WTC11 (cell line): ENCODE measurements at regions not wholly inside any gene's neighbourhood (a gene's known extent, or its start where the extent isn't known, plus 50 kb on each side); places are given as distances from the start of the nearest gene placed in this dataset.

Experiments
- ATAC-seq: fragments of 200-7000 bp; cut with Tn5 transposase; 2 replicates; pipeline ENCODE4 v1.10.0; 2021; ENCODE audit warnings: mild to moderate bottlenecking, moderate library complexity
- CTCF ChIA-PET: fragments of 300-600 bp; sonication (Branson Sonifier 250); formaldehyde crosslinking; loops from one replicate; lab custom pipeline; 2021; ENCODE audit warnings: antibody characterized with exemption; lab: Charles Lee
- POLR2A ChIA-PET: fragments of 350-600 bp; sonication (Branson Sonifier 250); formaldehyde crosslinking; loops from one replicate; lab custom pipeline; 2021; ENCODE audit warnings: antibody characterized with exemption; lab: Charles Lee
- DNase-seq: peaks from one replicate; pipeline ENCODE4 v3.0.0; 2021; ENCODE audit warnings: low spot score
- H3K27ac Mint-ChIP-seq: 2 replicates; pipeline ENCODE4 v1.8.0; 2021; ENCODE audit warnings: mixed read lengths
- H3K27me3 Mint-ChIP-seq: 2 replicates; pipeline ENCODE4 v1.8.0; 2021; ENCODE audit warnings: low read depth, mild to moderate bottlenecking, moderate library complexity, mixed read lengths
- H3K36me3 Mint-ChIP-seq: 2 replicates; pipeline ENCODE4 v1.8.0; 2021; ENCODE audit warnings: mixed read lengths
- H3K4me1 Mint-ChIP-seq: 2 replicates; pipeline ENCODE4 v1.8.0; 2022; ENCODE audit warnings: mixed read lengths
- H3K4me3 Mint-ChIP-seq: 2 replicates; pipeline ENCODE4 v1.8.0; 2021; ENCODE audit warnings: mild to moderate bottlenecking, moderate library complexity, mixed read lengths
- H3K9me3 Mint-ChIP-seq: 2 replicates; pipeline ENCODE4 v1.8.0; 2021; ENCODE audit warnings: mixed read lengths
- AFF4 ChIP-seq: sonication (generic); formaldehyde crosslinking; IDR thresholded peaks from 2 replicates; pipeline ENCODE4 v1.8.1; 2023; ENCODE audit warnings: mild to moderate bottlenecking, missing genetic modification reagents, borderline replicate concordance
- CDX4 ChIP-seq: fragments of 250-450 bp; sonication (Bioruptor Pico); IDR thresholded peaks from 2 replicates; pipeline ENCODE4 v1.9.0; 2021; ENCODE audit warnings: moderate library complexity, mild to moderate bottlenecking, inconsistent platforms, borderline replicate concordance
- E2F4 ChIP-seq: sonication (generic); formaldehyde crosslinking; IDR thresholded peaks from 2 replicates; pipeline ENCODE4 v1.8.1; 2022; ENCODE audit warnings: low read depth, mild to moderate bottlenecking, moderate library complexity, missing genetic modification reagents, borderline replicate concordance
- ERG ChIP-seq: fragments of 250-450 bp; sonication (Bioruptor Pico); IDR thresholded peaks from 2 replicates; pipeline ENCODE4 v1.8.0; 2021; ENCODE audit warnings: mild to moderate bottlenecking
- ETV6 ChIP-seq: sonication (generic); formaldehyde crosslinking; IDR thresholded peaks from 2 replicates; pipeline ENCODE4 v1.8.1; 2022; ENCODE audit warnings: mild to moderate bottlenecking, missing genetic modification reagents
- FOXP4 ChIP-seq: sonication (generic); formaldehyde crosslinking; IDR thresholded peaks from 2 replicates; pipeline ENCODE4 v1.8.0; 2022; ENCODE audit warnings: mild to moderate bottlenecking, missing genetic modification reagents
- GTF2I ChIP-seq: fragments of 250-450 bp; sonication (Bioruptor Pico); conservative IDR thresholded peaks from 2 replicates; pipeline ENCODE4 v1.4.0; 2021; ENCODE audit warnings: mild to moderate bottlenecking
- MAX ChIP-seq: sonication (generic); formaldehyde crosslinking; IDR thresholded peaks from 2 replicates; pipeline ENCODE4 v1.8.0; 2022; ENCODE audit warnings: mild to moderate bottlenecking, missing genetic modification reagents
- MYBL2 ChIP-seq: sonication (generic); formaldehyde crosslinking; IDR thresholded peaks from 2 replicates; pipeline ENCODE4 v1.8.1; 2023; ENCODE audit warnings: mild to moderate bottlenecking, moderate library complexity, missing genetic modification reagents
- NR2C2 ChIP-seq: sonication (generic); formaldehyde crosslinking; IDR thresholded peaks from 2 replicates; pipeline ENCODE4 v1.8.0; 2022; ENCODE audit warnings: mild to moderate bottlenecking, missing genetic modification reagents
- OVOL2 ChIP-seq: fragments of 250-450 bp; sonication (Bioruptor Pico); IDR thresholded peaks from 2 replicates; pipeline ENCODE4 v1.9.0; 2021; ENCODE audit warnings: mild to moderate bottlenecking, borderline replicate concordance
- PRRX2 ChIP-seq: fragments of 250-450 bp; sonication (Bioruptor Pico); IDR thresholded peaks from 2 replicates; pipeline ENCODE4 v1.8.0; 2021; ENCODE audit warnings: mild to moderate bottlenecking
- STAT6 ChIP-seq: sonication (generic); formaldehyde crosslinking; conservative IDR thresholded peaks from 2 replicates; pipeline ENCODE4 v1.8.1; 2023; ENCODE audit warnings: mild to moderate bottlenecking, low read depth, missing genetic modification reagents, moderate library complexity
- TCF7 ChIP-seq: sonication (generic); formaldehyde crosslinking; IDR thresholded peaks from 2 replicates; pipeline ENCODE4 v1.8.0; 2022; ENCODE audit warnings: mild to moderate bottlenecking, low read depth, missing genetic modification reagents, moderate library complexity
- ZBTB43 ChIP-seq: sonication (generic); formaldehyde crosslinking; IDR thresholded peaks from 2 replicates; pipeline ENCODE4 v1.8.1; 2023; ENCODE audit warnings: mild to moderate bottlenecking, missing genetic modification reagents
- ZNF263 ChIP-seq: sonication (generic); formaldehyde crosslinking; IDR thresholded peaks from 2 replicates; pipeline ENCODE4 v1.8.1; 2022; ENCODE audit warnings: low read depth, mild to moderate bottlenecking, moderate library complexity, missing genetic modification reagents
- ZNF425 ChIP-seq: fragments of 250-450 bp; sonication (Bioruptor Pico); conservative IDR thresholded peaks from 2 replicates; pipeline ENCODE4 v1.9.0; 2021; ENCODE audit warnings: mild to moderate bottlenecking

GRCh38 chr2:19527771-19528170 is 169.3 kb upstream of the OSR1 start (continued):
- TF ChIP-seq ZBTB43 (CRISPR knock-in tag), result no peak

GRCh38 chr2:19525313-19525712 is 166.9 kb upstream of the OSR1 start:
- Mint-ChIP-seq H3K4me1 (peaks cover 4% of the 10 kb centered on the region; the same call in 1 of the 2 replicates), H3K27ac (no peak overlapping the region), H3K27me3 (no peaks in the 10 kb centered on the region), H3K9me3 (no peaks in the 10 kb centered on the region), H3K4me3 (no peak overlapping the region), H3K36me3 (no peaks in the 10 kb centered on the region)
- DNase-seq, result no peak
- ChIA-PET CTCF (no interaction called here), POLR2A (no interaction called here)
- ATAC-seq, result no peak
- TF ChIP-seq MAX (CRISPR knock-in tag), result no peak
- TF ChIP-seq TCF7 (CRISPR knock-in tag), result no peak
- no peak for TF ChIP-seq ZNF425 (CRISPR knock-in tag)
- no peak for TF ChIP-seq FOXP4 (CRISPR knock-in tag)

- ATAC-seq, result no peak
- TF ChIP-seq ZNF263 (no peak), MYBL2 (no peak), ETV6 (CRISPR knock-in tag) (no peak), STAT6 (CRISPR knock-in tag) (no peak), OVOL2 (no peak), CDX4 (CRISPR knock-in tag) (no peak), AFF4 (CRISPR knock-in tag) (no peak), PRRX2 (CRISPR knock-in tag) (no peak), NR2C2 (CRISPR knock-in tag) (no peak), ERG (no peak), GTF2I (CRISPR knock-in tag) (no peak), E2F4 (CRISPR knock-in tag) (no peak)
Measured at GRCh38 chr2:19519045-19519444, 160.6 kb upstream of the OSR1 start.

More at GRCh38 chr2:19519045-19519444, 160.6 kb upstream of the OSR1 start:
- Mint-ChIP-seq H3K27ac (no peak overlapping the region), H3K4me3 (no peak overlapping the region), H3K4me1 (no peaks in the 10 kb centered on the region), H3K27me3 (no peaks in the 10 kb centered on the region), H3K9me3 (no peaks in the 10 kb centered on the region), H3K36me3 (no peaks in the 10 kb centered on the region)
- ChIA-PET CTCF (no interaction called here), POLR2A (no interaction called here)
- DNase-seq, result no peak
